HG02840 (cell line): ENCODE measurements at regions not wholly inside any gene's neighbourhood (a gene's known extent, or its start where the extent isn't known, plus 50 kb on each side); places are given as distances from the start of the nearest gene placed in this dataset.

Experiments used
- ATAC-seq: cut with Tn5 transposase; IDR thresholded peaks from one replicate; pipeline ENCODE4 v1.9.1; 2021; ENCODE audit warnings: mild to moderate bottlenecking, moderate library complexity, moderate number of reproducible peaks; ENCODE audit not compliant: unreplicated experiment, low FRiP score

- ATAC-seq: no peak
These were observed 60.1 kb downstream of the NABP1 start for GRCh38 chr2:191738003-191738402.

GRCh38 chr2:191738667-191739066 is 60.7 kb downstream of the NABP1 start:
- ATAC-seq: no peak

DNA sequence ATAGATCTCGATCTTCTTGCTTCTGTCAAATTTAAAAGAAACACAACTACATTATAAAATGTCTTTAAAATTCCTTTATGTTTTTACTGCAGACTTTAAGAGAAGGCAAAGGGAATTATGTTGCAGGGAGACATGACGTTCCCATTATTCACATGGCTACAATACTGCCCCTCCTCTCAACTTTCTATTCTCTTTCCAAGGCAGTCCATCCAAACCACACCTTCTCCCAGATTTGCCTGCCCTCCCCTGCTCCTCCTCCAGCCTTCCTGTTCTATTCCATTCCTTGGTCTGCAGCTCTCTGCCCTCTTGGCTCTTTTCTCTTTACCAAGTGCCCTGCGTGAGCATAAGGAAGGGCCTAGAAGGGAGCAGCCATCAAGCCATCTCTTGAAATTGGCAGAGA is 61.3 kb downstream of the NABP1 start:
- ATAC-seq: no peak

DNA sequence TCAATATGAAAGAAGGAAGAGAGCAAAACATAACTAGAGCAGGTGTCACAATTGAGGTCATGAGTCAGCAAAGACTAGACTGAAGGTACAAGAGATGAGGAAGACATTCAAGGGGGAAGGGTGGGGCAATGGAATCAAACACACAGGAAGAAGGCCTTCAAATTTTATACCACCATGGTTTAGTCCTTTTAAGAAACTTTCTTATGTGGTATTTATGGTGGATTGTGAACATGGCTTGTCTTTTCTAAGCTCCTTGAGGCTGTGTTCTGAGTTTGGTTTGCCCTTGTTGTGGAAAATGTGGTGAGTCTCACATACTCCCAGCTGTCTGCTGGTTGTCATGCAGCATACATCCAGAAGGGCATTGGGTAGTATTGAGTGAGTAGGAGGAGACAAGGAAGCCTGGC is 62.1 kb downstream of the NABP1 start:
- peak; percentile 87 for ATAC-seq

DNA sequence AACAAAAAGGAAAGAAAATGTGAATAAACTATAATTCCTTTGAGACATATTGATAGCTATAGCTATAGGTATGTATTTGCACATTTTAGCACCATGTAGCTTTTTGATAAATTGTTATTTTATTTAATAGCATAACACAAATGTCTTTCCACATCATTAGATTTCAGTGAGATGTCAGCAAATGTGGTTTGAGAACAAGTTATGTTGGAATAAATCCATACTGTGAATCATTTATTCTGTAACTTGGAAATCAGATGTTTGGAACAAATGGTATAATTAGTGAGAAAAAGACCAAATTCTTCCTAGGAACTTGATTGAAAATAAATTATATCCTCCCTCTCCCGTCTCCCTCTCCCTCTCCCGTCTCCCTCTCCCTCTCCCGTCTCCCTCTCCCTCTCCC is 62.8 kb downstream of the NABP1 start:
- no peak for ATAC-seq

- no peak for ATAC-seq
These were observed 68.6 kb downstream of the NABP1 start for GRCh38 chr2:191746346-191747169.

DNA sequence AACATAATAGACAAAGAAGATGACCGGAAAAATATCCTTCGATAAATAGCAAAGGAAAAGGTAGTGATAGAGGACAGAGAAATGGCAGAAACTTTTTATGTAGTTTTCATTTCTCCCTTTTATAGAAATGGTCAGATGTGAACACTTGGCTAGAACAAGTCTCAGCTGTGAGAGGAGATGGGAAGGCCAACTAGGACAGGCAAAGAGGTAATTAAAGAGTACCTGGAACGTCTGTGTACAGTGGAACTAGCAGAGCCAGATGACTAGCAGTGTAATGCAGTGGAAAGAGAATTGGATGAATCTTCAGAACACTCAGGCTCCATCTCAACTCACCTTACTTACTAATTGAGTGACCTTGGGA is 69.2 kb downstream of the NABP1 start:
- ATAC-seq: no peak

DNA sequence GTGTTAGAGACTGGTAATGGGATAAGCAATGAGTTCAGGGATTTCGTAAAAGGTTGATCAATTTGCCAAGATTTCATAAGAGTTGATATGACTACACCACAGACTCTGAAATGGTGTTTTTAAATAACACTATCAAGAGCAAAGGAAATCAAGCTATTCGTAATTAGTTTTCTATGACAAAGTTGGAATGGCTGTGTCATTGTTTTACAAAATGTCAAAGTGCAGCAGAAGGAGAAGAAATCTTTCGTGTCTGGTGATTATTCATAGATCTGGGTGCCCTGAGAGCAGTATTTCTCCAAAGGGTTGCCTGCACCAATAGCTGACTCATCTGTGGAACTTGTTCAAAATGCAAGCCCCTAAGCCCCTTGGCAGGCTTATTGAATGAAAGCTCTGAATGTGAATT is 70.1 kb downstream of the NABP1 start:
- peak; percentile 35 for ATAC-seq

- peak; percentile 70 for ATAC-seq
These were observed 70.7 kb downstream of the NABP1 start for GRCh38 chr2:191748528-191749180.

- ATAC-seq: no peak
These were observed 71.2 kb downstream of the NABP1 start for GRCh38 chr2:191749181-191749540.

GRCh38 chr2:191754103-191754502 is 76.2 kb downstream of the NABP1 start:
- ATAC-seq: no peak

DNA sequence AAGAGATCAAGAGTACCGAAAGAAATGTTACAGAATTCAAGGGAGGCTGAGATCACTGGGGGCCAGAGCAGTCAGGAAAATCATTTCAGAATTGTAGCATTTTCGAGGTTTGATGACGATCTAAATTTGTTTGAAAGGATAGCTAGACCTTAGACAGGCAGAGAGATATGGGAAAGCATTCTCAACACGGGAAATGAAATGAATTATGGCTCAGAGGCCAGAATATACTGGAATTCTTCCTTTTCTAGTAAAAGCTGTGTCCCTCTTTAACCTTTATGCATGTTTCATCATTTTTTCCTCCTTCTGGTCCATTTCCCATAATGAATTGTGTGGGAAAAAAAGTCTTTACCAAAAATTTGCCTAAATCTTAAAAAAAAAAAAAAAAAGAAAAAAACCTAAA is 78.8 kb downstream of the NABP1 start:
- no peak for ATAC-seq

GRCh38 chr2:191757208-191757607 is 79.3 kb downstream of the NABP1 start:
- no peak for ATAC-seq

DNA sequence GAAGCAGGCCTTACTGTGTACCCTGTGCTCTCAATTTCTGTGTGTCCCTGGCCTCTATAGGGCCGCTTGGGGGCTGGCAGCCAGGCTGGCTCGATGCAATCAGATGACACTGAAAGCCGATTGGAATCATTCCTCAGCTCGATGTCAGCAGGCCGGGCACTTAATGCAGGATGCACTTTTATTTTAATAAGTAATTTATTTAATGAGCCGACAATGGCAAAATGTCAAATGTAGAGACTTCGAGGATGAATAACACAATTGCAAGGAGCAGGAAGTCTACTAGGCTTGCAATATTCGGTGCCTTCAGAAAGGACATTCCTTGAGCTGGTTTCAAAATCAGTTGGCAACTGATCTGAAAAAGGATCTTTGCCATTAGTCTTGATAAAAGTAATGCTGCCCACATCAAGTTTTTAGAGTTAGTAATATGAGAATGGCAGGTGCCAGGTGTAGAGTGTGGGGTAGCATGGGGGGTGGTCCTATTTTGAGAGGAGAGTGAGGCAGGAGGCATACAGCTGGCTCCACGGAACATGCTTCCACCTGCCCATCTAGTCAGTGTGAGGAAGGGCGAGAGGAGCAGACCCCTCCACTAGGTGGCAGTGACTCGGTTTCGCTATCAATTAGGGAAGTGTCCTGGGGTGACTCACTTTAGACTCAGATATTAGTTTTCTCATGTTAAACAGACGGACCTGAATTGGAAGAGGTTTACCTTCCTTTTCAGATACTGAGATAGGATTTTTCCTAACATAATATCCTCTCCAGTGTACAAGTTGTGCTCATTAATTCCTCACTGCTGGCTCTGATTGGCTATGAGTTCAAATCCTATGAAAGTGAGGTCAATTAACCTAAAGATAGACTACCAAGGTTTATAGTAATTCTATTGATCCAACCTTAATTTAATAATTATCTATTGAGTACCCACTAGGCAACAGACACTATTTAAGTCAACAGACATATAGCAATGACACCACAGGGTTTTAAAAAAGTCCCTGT is 80.9 kb downstream of the NABP1 start:
- ATAC-seq: peak; percentile 100

DNA sequence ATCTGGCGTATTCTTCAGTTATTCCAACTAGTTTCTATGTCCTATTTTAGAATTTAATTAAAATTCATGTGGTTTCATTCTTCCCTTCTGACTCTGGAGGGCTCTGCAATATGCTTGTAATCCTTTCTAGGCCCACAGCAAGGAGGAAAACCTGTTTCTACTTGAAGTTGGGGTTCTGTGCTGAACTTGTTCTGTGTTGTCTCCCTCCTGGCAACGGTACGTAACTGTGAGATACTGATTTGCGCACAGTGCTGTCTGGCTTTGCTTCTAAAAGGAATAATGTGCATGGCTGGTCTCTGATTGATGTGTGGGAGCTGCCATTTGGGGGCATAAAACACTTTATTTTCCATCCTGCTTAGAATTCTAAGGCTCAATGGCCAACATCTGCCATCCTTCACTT is 81.7 kb downstream of the NABP1 start:
- ATAC-seq: no peak

GRCh38 chr2:191760655-191761262 is 82.8 kb downstream of the NABP1 start:
- ATAC-seq: no peak

DNA sequence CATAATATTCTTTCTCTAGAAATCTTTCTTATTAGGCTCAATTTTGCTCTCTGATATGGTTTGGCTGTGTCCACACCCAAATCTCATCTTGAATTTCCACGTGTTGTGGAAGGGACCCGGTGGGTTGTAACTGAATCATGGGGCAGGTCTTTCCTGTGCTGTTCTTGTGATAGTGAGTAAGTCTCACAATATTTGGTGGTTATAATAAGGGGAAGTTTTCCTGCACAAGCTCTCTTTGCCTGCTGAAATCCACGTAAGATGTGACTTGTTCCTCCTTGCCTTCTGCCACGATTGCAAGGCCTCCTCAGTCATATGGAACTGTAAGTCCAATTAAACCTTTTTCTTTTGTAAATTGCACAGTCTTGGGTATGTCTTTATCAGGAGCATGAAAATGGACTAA is 73.8 kb downstream of the CAVIN2 start:
- no peak for ATAC-seq

DNA sequence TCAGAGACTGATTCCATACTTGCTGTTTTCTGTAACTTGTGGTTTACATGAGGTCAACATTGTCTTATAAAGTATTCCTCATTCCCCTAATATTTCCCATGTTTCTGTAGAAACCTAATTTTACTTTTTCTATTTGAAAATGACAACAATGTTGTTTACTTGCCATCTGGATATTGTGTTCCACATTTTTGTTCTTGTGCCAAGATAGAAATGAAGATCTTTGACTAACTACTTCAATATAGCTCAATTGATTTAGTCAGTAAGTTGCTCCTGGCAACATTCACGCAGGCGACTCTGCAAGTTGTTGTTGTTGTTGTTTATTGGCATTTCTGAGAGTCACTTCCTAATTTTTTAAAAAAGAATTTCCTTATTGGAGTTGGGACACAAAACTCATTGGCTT is 69.5 kb downstream of the CAVIN2 start:
- no peak for ATAC-seq

GRCh38 chr2:191778041-191778440 is 68.8 kb downstream of the CAVIN2 start:
- no peak for ATAC-seq

DNA sequence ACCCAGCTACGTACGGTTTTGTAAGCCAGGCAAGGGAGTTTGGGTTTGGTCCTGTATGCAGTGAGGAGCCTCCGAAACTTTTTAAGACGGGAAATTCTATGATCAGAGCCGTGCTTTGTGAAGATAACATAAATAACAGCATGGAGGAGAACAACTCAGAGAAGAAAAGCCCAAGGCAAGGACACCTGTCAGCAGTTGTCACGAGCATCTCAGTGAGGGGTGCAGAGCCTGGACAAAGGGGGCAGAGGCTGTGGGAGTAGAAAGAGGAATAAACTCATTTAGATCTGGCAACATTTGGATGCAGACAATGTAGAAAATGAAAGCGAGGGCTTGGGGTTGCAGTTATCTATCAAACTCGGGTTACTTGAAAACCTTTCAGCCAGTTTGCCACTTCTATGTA is 64.5 kb downstream of the CAVIN2 start:
- no peak for ATAC-seq

- no peak for ATAC-seq
These were observed 63.5 kb downstream of the CAVIN2 start for GRCh38 chr2:191783416-191783815.
